LNCAP (cell line): ENCODE measurements at regions not wholly inside any gene's neighbourhood (a gene's known extent, or its start where the extent isn't known, plus 50 kb on each side); places are given as distances from the start of the nearest gene placed in this dataset.

Experiments
- TF ChIP-seq, protein P1 (sequence below): fragments of 450-650 bp; IDR thresholded peaks from 2 replicates; pipeline ENCODE4 v1.5.1; 2017; ENCODE audit warnings: mild to moderate bottlenecking

DNA sequence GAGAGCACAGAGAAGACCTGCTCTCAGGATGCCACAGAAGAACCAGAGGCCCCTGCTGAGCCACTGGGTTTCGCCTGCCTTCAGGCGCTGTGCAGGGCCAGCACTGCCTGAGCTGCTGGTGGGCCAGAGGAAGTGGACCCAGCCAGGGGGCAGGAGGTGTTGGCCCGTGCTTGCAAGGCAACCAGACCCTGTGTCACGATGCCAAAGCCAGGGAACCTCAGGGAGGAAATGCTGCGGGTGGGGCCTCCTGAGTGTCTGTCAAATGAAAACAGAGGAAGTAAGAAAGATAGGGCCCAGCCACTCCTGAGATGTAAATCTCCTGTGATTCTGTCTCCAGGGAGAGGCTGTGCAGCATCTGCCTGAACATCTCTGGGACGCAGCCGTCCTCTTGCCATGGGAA lies 58.1 kb upstream of the ADORA2B start:
- TF ChIP-seq, protein P1, sequence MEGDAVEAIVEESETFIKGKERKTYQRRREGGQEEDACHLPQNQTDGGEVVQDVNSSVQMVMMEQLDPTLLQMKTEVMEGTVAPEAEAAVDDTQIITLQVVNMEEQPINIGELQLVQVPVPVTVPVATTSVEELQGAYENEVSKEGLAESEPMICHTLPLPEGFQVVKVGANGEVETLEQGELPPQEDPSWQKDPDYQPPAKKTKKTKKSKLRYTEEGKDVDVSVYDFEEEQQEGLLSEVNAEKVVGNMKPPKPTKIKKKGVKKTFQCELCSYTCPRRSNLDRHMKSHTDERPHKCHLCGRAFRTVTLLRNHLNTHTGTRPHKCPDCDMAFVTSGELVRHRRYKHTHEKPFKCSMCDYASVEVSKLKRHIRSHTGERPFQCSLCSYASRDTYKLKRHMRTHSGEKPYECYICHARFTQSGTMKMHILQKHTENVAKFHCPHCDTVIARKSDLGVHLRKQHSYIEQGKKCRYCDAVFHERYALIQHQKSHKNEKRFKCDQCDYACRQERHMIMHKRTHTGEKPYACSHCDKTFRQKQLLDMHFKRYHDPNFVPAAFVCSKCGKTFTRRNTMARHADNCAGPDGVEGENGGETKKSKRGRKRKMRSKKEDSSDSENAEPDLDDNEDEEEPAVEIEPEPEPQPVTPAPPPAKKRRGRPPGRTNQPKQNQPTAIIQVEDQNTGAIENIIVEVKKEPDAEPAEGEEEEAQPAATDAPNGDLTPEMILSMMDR: no peak

DNA sequence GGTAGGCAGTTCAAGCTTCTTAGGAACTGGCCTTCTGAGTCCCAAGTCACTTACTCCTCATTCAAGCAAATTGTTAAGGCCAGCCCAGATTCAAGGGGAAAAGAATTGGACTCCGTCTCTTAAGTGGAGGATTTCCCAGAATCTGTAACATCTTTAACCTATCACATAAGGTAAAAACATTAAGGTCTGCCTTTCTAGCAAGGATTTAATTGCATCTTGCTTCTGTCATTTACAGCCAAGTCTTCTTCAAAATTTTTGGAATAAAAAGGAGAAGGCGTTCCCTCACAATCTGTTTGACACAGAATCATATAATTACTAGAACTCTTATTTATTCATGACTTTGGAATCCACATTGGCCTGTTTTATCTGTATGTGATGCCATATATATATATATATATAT lies 56.5 kb upstream of the ADORA2B start:
- TF ChIP-seq, protein P1: no peak

DNA sequence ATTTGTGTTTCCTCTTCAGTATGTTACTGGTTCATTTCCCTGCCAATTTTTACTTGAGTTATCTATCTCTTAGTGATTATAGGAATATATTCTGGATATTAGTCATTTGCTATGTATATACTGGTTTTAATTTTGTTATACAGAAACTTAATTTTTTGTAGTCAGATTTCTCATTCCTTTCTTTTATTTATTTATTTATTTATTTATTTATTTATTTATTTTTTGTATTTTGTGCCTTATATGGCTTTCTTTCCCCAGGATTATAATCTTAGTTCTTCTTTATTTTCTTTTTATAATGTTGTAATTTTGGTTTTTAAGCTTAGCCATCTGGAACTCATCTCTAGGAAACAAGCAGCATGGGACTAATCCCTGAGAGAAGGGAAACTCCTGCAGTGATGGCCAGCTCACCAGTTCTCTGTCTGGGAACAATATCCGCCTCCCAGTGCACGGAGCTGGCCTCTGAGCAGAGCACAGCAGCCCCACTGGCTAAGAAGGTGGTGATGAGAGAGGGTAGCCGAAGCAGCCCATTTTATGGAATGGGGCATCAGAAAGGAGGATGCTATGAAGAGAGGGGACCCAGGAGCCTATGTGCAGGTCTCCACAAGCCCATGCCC lies 54.5 kb upstream of the ADORA2B start:
- TF ChIP-seq, protein P1: no peak

DNA sequence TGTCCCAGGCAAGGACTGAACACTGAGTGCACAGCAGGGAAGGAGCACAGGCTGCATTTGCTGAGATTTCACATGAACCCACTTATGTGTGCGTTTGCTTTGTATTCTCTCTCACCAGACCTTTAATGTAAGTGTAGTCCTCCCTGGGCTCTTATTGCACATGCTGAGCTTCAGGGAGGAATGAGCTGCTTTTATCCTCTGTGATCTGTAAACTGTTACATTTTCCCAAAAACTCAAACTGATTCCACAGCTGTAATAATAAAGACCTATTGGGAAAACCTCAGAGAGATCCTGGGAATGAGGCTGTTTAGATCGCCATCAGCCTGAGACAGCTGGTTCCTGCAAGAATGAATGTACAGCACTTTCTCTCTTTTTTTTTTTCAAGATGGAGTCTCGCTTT lies 53.6 kb upstream of the ADORA2B start:
- TF ChIP-seq, protein P1: no peak

DNA sequence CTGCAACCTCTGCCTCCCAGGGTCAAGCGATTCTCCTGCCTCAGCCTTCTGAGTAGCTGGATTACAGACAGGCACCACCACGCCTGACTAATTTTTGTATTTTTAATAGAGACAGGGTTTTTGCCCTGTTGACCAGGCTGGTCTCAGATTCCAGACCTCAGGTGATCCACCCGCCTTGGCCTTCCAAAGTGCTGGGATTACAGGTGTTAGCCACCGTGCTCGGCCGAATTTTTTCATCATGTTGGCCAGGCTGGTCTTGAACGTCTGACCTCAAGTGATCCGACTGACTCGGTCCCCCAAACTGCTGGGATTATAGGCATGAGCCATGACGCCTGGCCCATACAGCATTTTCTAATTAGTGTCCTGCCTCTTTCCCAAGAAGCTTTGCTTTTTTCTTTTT lies 52.7 kb upstream of the ADORA2B start:
- TF ChIP-seq, protein P1: no peak

DNA sequence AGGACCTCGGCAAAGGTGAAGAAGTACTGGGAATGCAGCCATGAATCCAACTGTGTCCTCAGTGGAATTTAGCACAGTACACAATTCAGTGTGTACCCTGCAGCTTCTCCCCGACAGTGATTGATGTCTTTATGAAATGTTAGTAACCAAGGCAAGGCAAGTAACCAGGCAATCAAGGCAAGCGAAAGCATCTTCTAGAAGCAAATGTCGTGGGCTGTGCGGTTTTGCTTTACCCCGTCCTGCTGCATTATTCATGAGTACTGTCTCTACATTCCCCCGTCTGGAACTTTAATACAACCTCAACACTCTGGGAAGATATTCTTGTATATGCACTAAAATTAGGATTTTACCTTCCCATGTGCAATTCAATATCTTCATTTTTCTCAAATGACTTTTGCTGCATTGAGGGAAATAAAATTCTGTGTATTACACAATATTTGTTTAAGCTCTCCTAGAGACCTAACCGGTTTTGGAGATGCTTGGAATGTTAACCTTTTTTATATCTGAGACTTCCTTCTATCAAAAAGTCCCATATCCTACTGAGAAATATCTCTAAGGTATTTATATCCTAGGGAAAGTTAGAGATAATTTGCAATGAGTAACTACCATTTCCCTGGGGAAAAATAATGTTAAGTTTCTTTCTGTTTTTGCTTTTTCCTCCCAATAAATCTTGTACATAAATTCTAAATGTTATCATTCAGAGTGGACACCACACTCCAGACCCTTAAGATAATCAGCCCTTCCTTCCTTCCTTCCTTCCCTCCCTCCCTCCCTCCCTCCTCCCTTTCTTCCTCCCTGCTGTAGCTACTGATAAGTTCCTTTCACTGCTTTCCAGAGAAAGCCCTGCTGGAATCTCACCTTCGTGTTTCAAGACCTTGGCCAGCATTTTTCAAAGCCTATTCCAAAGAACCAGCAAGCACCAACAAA lies 51.9 kb upstream of the ADORA2B start:
- TF ChIP-seq, protein P1: no peak

DNA sequence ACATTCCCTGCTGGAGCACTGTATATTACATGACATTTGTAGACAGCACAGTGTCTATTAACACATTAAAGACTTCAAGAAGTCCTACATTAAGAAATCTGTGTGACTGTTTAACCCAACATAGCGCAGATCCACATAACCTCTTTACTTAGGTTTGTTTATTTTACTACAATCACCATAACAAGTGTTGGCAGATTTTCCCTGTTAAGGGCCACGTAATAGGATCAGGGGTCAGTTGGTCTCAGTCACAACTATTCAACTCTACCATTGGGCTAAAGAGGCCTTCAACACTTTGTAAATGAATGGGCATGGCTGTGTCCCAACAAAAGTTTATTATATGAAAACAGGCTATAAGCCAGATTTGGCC lies 51.3 kb upstream of the ADORA2B start:
- TF ChIP-seq, protein P1: no peak
